ENCODE measurements at regions not wholly inside any gene's neighbourhood (a gene's known extent, or its start where the extent isn't known, plus 50 kb on each side); places are given as distances from the start of the nearest gene placed in this dataset.

- no peak overlapping the region for H3K4me3 ChIP-seq (ENCODE audit: low read length)
- H3K79me2 ChIP-seq (ENCODE audit: control insufficient read depth, low read length), result no peaks in the 10 kb centered on the region
- H3K36me3 ChIP-seq (ENCODE audit: control insufficient read depth, low read length), result no peaks in the 10 kb centered on the region
- H3F3A ChIP-seq (ENCODE audit: control insufficient read depth, insufficient read depth), result no peaks in the 10 kb centered on the region
- H4K20me1 ChIP-seq (ENCODE audit: control insufficient read depth, insufficient read depth, low read depth, low read length), result no peaks in the 10 kb centered on the region
- H3K27ac ChIP-seq (ENCODE audit: low read depth, low read length), result no peak overlapping the region
- no peaks in the 10 kb centered on the region for H3K9me3 ChIP-seq (ENCODE audit: control insufficient read depth, insufficient read depth, low read length)
- no peak overlapping the region for H3K4me2 ChIP-seq (ENCODE audit: low read length)
- TF ChIP-seq EZH2phosphoT487 (IDR thresholded peaks at IDR 0.05; ENCODE audit: borderline replicate concordance, low read length) (no peak), CTCF (IDR thresholded peaks at IDR 0.05; ENCODE audit: low read depth, low read length, poor library complexity, severe bottlenecking) (no peak)
- no peaks in the 10 kb centered on the region for H3K27me3 ChIP-seq (ENCODE audit: control insufficient read depth, low read length)
- H3K9me2 ChIP-seq (replicated peaks; ENCODE audit: control insufficient read depth, low read length), result no peaks in the 10 kb centered on the region
- H3K4me1 ChIP-seq (ENCODE audit: control insufficient read depth, low read length), result no peaks in the 10 kb centered on the region
Observed at GRCh38 chr1:232364654-232365382, 265.1 kb downstream of the SIPA1L2 start.

- H3K4me3 ChIP-seq (ENCODE audit: low read length), result no peak overlapping the region
- H3K27me3 ChIP-seq (ENCODE audit: control insufficient read depth, low read length), result no peaks in the 10 kb centered on the region
- no peak for TF ChIP-seq EZH2phosphoT487 (IDR thresholded peaks at IDR 0.05; ENCODE audit: borderline replicate concordance, low read length)
- H3K79me2 ChIP-seq (ENCODE audit: control insufficient read depth, low read length), result no peaks in the 10 kb centered on the region
- no peaks in the 10 kb centered on the region for H3K9me3 ChIP-seq (ENCODE audit: control insufficient read depth, insufficient read depth, low read length)
- H4K20me1 ChIP-seq (ENCODE audit: control insufficient read depth, insufficient read depth, low read depth, low read length), result no peaks in the 10 kb centered on the region
- H3K9me2 ChIP-seq (replicated peaks; ENCODE audit: control insufficient read depth, low read length), result no peaks in the 10 kb centered on the region
- H3K4me2 ChIP-seq (ENCODE audit: low read length), result no peak overlapping the region
- H3F3A ChIP-seq (ENCODE audit: control insufficient read depth, insufficient read depth), result no peaks in the 10 kb centered on the region
- H3K27ac ChIP-seq (ENCODE audit: low read depth, low read length), result no peak overlapping the region
- no peaks in the 10 kb centered on the region for H3K4me1 ChIP-seq (ENCODE audit: control insufficient read depth, low read length)
- H3K36me3 ChIP-seq (ENCODE audit: control insufficient read depth, low read length), result no peaks in the 10 kb centered on the region
Observed at GRCh38 chr1:232363008-232363407, 266.9 kb downstream of the SIPA1L2 start.

GRCh38 chr1:232357416-232357815 is 272.5 kb downstream of the SIPA1L2 start:
- no peaks in the 10 kb centered on the region for H3K9me3 ChIP-seq (ENCODE audit: control insufficient read depth, insufficient read depth, low read length)
- H3K36me3 ChIP-seq (ENCODE audit: control insufficient read depth, low read length), result no peaks in the 10 kb centered on the region
- TF ChIP-seq EZH2phosphoT487 (IDR thresholded peaks at IDR 0.05; ENCODE audit: borderline replicate concordance, low read length) (no peak), CTCF (IDR thresholded peaks at IDR 0.05; ENCODE audit: low read depth, low read length, poor library complexity, severe bottlenecking) (no peak)
- no peaks in the 10 kb centered on the region for H3K4me1 ChIP-seq (ENCODE audit: control insufficient read depth, low read length)
- H3K4me3 ChIP-seq (ENCODE audit: low read length), result no peak overlapping the region
- no peak overlapping the region for H3K27ac ChIP-seq (ENCODE audit: low read depth, low read length)
- no peaks in the 10 kb centered on the region for H3F3A ChIP-seq (ENCODE audit: control insufficient read depth, insufficient read depth)
- H4K20me1 ChIP-seq (ENCODE audit: control insufficient read depth, insufficient read depth, low read depth, low read length), result no peaks in the 10 kb centered on the region
- no peaks in the 10 kb centered on the region for H3K9me2 ChIP-seq (replicated peaks; ENCODE audit: control insufficient read depth, low read length)
- H3K4me2 ChIP-seq (ENCODE audit: low read length), result no peak overlapping the region
- no peaks in the 10 kb centered on the region for H3K79me2 ChIP-seq (ENCODE audit: control insufficient read depth, low read length)
- H3K27me3 ChIP-seq (ENCODE audit: control insufficient read depth, low read length), result no peaks in the 10 kb centered on the region

- TF ChIP-seq EZH2phosphoT487 (IDR thresholded peaks at IDR 0.05; ENCODE audit: borderline replicate concordance, low read length) (no peak), CTCF (IDR thresholded peaks at IDR 0.05; ENCODE audit: low read depth, low read length, poor library complexity, severe bottlenecking) (no peak)
- Histone ChIP-seq H3F3A (ENCODE audit: control insufficient read depth, insufficient read depth) (no peaks in the 10 kb centered on the region), H3K79me2 (ENCODE audit: control insufficient read depth, low read length) (no peaks in the 10 kb centered on the region), H3K4me1 (ENCODE audit: control insufficient read depth, low read length) (no peaks in the 10 kb centered on the region), H4K20me1 (ENCODE audit: control insufficient read depth, insufficient read depth, low read depth, low read length) (no peaks in the 10 kb centered on the region), H3K36me3 (ENCODE audit: control insufficient read depth, low read length) (no peaks in the 10 kb centered on the region), H3K27me3 (ENCODE audit: control insufficient read depth, low read length) (no peaks in the 10 kb centered on the region), H3K9me3 (ENCODE audit: control insufficient read depth, insufficient read depth, low read length) (no peaks in the 10 kb centered on the region), H3K9me2 (replicated peaks; ENCODE audit: control insufficient read depth, low read length) (no peaks in the 10 kb centered on the region), H3K4me3 (ENCODE audit: low read length) (no peak overlapping the region), H3K4me2 (ENCODE audit: low read length) (no peak overlapping the region), H3K27ac (ENCODE audit: low read depth, low read length) (no peak overlapping the region)
Observed at GRCh38 chr1:232355162-232356006, 274.5 kb downstream of the SIPA1L2 start.

Measured in DOHH2 (cell line).